ENCODE measurements at regions not wholly inside any gene's neighbourhood (a gene's known extent, or its start where the extent isn't known, plus 50 kb on each side); places are given as distances from the start of the nearest gene placed in this dataset.

DNA sequence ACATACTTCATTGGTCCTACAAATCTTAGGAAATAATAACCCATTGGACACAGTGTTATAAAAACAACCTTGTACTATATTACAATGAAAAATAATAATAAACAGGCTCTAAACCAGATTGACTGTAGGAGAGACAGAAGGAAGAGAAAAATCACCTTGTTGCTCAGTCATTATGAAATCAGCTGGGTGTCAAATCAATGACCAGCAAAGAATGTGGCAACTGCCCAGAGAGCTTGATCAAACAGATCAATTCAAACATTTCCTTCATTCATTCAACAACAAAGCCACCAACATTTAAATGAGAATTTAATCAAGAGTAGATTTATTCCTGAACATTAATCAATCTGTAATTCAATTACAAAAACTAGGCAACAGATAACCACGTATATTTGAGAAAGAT, 671.9 kb upstream of the CHAC2 start:
- no peaks in the 10 kb centered on the region for H3K27me3 ChIP-seq (ENCODE audit: insufficient read depth in 3 of 3, low read length in 2 of 3)
- no peaks in the 10 kb centered on the region for H3K4me1 ChIP-seq
- no peak overlapping the region for H3K4me3 ChIP-seq
- no peak for ATAC-seq
- H3K27ac ChIP-seq, result no peak overlapping the region
- TF ChIP-seq, protein P1, sequence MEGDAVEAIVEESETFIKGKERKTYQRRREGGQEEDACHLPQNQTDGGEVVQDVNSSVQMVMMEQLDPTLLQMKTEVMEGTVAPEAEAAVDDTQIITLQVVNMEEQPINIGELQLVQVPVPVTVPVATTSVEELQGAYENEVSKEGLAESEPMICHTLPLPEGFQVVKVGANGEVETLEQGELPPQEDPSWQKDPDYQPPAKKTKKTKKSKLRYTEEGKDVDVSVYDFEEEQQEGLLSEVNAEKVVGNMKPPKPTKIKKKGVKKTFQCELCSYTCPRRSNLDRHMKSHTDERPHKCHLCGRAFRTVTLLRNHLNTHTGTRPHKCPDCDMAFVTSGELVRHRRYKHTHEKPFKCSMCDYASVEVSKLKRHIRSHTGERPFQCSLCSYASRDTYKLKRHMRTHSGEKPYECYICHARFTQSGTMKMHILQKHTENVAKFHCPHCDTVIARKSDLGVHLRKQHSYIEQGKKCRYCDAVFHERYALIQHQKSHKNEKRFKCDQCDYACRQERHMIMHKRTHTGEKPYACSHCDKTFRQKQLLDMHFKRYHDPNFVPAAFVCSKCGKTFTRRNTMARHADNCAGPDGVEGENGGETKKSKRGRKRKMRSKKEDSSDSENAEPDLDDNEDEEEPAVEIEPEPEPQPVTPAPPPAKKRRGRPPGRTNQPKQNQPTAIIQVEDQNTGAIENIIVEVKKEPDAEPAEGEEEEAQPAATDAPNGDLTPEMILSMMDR (IDR thresholded peaks at IDR 0.05), result no peak
- intact Hi-C loops (cut with DNase I), result no loop called here
- 70 to 93% (median 72%) methylated on average over 1 of the region's 1 CpG for WGBS, 3 donors
- DNase-seq, result no peak
- no peaks in the 10 kb centered on the region for H3K9me3 ChIP-seq
- H3K36me3 ChIP-seq (ENCODE audit: insufficient read depth in 1 of 2, low read depth in 1 of 2), result no peaks in the 10 kb centered on the region

DNA sequence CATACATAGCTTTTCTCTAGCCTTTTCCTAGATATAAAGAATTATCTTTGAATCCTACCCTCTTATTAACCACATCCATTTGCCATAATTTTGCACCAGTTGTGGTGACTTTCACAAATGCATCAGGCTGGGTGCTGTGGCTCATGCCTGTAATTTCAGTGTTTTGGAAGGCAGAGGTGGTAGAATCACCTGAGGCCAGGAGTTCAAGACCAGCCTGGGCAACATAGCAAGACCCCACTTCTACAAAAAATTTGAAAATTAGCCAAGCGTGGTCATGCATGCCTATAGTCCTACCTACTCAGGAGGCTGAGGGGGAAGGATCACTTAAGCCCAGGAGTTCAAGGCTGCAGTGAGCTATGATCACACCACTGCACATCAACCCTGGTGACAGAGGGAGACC, 672.4 kb upstream of the CHAC2 start:
- Histone ChIP-seq H3K4me1 (no peaks in the 10 kb centered on the region), H3K27ac (no peak overlapping the region), H3K27me3 (ENCODE audit: insufficient read depth in 3 of 3, low read length in 2 of 3) (no peaks in the 10 kb centered on the region), H3K36me3 (ENCODE audit: insufficient read depth in 1 of 2, low read depth in 1 of 2) (no peaks in the 10 kb centered on the region), H3K4me3 (no peak overlapping the region), H3K9me3 (no peaks in the 10 kb centered on the region)
- ATAC-seq (no peak), DNase-seq (no peak)
- TF ChIP-seq, protein P1 (IDR thresholded peaks at IDR 0.05), result no peak
- intact Hi-C loops (cut with DNase I), result no loop called here
- 72 to 89% (median 81%) methylated on average over 1 of the region's 1 CpG for WGBS, 3 donors

DNA sequence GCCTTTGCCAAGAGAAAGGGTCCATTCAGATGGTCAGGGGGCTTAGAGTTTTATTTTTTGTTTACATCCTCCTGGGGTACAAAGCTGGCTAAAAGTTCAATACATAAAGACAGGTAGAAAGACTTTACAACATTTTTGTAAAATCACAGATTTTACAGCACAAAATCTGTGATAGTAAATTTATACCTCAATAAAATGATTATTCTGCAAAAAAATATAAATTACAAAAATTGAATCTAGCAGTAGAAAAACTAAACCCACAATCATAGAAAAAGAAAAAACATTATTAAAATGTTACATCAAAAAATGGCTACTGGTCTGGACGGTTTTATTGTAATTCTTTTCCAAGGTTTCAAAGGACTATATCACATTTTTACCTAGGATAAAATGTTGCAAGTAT, 674.2 kb upstream of the CHAC2 start:
- H3K9me3 ChIP-seq, result no peaks in the 10 kb centered on the region
- H3K27me3 ChIP-seq (ENCODE audit: insufficient read depth in 3 of 3, low read length in 2 of 3), result no peaks in the 10 kb centered on the region
- ATAC-seq (no peak), DNase-seq (no peak)
- H3K4me3 ChIP-seq, result no peak overlapping the region
- 46 to 67% (median 60%) methylated on average over 1 of the region's 1 CpG for WGBS, 3 donors
- H3K36me3 ChIP-seq (ENCODE audit: insufficient read depth in 1 of 2, low read depth in 1 of 2), result no peaks in the 10 kb centered on the region
- H3K27ac ChIP-seq, result no peak overlapping the region
- TF ChIP-seq, protein P1 (IDR thresholded peaks at IDR 0.05), result no peak
- no peaks in the 10 kb centered on the region for H3K4me1 ChIP-seq
- intact Hi-C loops (cut with DNase I), result no loop called here

DNA sequence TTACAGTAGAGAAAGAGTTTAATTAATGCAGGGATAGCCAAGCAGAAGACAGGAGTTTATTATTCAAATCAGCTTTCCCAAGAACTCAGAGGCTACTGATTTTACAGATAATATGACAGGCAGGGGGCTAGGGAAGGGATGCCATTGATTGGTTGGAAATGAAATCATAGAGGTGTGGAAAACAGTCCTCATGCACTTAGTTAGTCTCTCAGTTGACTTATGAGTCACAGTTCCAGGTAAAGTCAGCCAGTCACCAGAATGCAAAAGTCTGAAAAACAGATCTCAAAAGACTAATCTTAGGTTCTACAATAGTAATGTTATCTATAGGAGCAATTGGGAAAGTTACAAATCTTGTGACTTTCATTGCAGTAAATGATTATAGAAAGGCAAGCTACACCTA, 676.4 kb upstream of the CHAC2 start:
- no peak for DNase-seq
- intact Hi-C loops (cut with DNase I), result no loop called here
- Histone ChIP-seq H3K4me1 (no peaks in the 10 kb centered on the region), H3K9me3 (no peaks in the 10 kb centered on the region), H3K27me3 (ENCODE audit: insufficient read depth in 3 of 3, low read length in 2 of 3) (no peaks in the 10 kb centered on the region), H3K4me3 (no peak overlapping the region), H3K36me3 (ENCODE audit: insufficient read depth in 1 of 2, low read depth in 1 of 2) (no peaks in the 10 kb centered on the region), H3K27ac (no peak overlapping the region)
- TF ChIP-seq, protein P1 (IDR thresholded peaks at IDR 0.05), result no peak
- no peak for ATAC-seq

DNA sequence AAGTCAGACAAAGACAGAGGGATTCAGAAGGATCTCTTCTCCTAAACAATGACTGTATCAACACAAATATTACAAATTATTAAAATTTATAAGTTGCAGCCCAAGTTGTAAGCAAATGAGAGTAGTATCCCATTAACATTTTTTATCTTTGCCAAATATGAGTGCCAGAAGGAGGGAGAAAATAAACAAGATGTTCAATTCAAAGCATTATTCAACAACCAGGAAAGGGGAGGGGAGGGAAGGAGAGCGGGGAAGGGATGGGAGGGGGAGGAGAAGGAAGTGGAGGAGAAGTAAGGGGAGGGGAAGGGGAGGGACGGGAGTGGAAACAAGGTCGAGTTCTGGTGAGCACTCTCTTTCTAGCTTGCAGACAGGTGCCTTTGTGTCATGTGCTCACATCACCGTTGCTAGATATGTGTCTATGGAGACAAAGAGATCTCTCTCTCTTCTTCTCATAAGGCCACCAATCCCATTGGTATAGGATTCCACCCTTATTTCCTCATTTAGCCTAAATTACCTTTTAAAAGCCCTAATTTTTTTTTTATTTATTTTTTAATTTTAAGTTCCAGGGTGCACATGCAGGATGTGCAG, 679.6 kb upstream of the CHAC2 start:
- no peaks in the 10 kb centered on the region for H3K27me3 ChIP-seq (ENCODE audit: insufficient read depth in 3 of 3, low read length in 2 of 3)
- no peak overlapping the region for H3K27ac ChIP-seq
- no peak overlapping the region for H3K4me3 ChIP-seq
- no peak for ATAC-seq
- no peak for DNase-seq
- H3K36me3 ChIP-seq (ENCODE audit: insufficient read depth in 1 of 2, low read depth in 1 of 2), result no peaks in the 10 kb centered on the region
- TF ChIP-seq, protein P1 (IDR thresholded peaks at IDR 0.05), result no peak
- no peaks in the 10 kb centered on the region for H3K9me3 ChIP-seq
- 52 to 65% (median 63%) methylated on average over 4 of the region's 4 CpGs for WGBS, 3 donors
- intact Hi-C loops (cut with DNase I), result no loop called here
- H3K4me1 ChIP-seq, result no peaks in the 10 kb centered on the region

Data from psoas muscle (tissue), 7 donors.